HG03064 (cell line): ENCODE measurements at regions not wholly inside any gene's neighbourhood (a gene's known extent, or its start where the extent isn't known, plus 50 kb on each side); places are given as distances from the start of the nearest gene placed in this dataset.

Experiments
- ATAC-seq: cut with Tn5 transposase; IDR thresholded peaks from one replicate; pipeline ENCODE4 v1.9.1; 2021; ENCODE audit warnings: low read depth; ENCODE audit not compliant: unreplicated experiment

DNA sequence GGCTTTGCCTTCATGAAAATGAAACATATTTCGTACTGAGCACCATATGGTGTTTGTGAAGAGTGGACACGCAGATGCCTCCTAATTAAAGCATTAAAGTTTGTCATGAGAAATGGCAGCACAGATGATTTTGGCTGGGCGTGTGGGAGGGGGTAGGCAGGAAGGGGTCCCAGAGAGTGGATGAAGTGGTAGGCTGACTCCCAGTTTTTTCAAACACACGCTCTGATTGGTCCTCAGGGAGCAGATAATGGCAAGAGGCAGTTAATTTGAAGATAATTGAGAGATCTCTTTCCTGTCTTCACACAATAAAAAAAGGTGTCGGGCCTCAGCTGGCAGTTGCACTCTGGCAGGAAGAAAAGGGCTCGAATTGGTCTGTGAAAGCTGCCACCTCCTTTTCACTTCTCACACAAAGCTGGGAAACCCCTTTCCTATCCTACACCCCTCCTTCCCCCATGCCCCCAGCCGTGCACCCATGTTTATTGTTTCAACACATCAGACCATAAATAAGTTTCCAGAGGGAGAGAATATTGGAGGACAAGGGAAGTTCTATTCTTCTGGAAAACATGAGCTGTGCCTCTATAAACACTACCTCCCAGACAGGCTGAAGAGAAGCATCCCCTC lies 429.6 kb downstream of the ARHGEF28 start:
- no peak for ATAC-seq

DNA sequence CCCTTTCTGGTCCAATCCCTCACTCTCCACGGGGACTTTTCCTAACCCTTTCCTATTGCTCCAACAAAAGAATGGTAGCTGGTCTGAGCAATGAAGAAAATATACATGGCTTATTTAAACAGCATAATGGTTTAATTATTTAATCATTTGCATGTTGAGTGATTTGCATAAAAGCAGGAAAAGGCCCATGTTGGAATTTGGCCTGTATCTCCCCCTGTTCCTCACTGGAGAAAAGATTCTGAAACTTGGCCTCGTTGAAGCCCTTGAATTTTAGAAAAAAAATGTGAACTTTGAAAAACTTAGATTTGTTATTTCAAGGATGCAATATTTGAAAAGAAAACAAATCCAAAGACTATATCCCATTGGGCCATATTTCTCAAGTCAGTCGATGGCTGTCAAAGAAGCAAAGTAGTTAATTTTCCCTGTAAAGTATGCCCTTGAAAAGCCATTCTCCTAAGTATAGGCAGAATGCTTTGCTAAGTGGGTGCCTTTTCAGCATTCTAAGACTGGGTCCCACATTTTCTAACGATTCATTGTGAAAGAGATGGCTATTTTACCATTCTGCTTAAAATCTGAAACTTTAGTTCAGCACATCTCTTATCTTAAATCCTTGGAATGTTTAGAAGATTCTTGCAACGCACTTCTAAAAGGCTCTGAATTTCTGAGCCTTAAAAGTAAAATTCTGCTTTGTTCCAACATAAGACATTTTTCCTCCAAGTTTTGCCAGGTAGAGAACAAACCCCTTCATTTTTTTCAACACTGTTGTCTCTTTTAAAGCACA lies 428.8 kb downstream of the ARHGEF28 start:
- no peak for ATAC-seq

DNA sequence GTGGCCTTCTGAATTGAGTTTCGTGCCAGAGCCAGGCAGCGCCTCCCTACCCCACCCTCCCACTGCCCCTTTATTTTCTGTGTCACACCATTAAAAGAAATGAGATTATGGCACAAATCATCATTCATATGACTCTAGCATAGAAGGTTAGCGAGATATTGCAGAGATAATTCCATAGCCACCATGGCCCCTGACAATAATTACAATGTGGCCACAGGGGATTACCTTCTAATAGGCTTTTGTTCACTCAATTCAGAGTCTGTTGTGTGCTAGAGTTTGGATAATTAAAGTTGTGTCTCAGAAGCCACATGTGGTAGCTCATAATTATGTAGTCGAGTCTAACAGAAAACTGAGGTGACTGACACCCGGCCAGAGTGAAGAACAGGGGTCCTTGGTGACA lies 428.1 kb downstream of the ARHGEF28 start:
- no peak for ATAC-seq

DNA sequence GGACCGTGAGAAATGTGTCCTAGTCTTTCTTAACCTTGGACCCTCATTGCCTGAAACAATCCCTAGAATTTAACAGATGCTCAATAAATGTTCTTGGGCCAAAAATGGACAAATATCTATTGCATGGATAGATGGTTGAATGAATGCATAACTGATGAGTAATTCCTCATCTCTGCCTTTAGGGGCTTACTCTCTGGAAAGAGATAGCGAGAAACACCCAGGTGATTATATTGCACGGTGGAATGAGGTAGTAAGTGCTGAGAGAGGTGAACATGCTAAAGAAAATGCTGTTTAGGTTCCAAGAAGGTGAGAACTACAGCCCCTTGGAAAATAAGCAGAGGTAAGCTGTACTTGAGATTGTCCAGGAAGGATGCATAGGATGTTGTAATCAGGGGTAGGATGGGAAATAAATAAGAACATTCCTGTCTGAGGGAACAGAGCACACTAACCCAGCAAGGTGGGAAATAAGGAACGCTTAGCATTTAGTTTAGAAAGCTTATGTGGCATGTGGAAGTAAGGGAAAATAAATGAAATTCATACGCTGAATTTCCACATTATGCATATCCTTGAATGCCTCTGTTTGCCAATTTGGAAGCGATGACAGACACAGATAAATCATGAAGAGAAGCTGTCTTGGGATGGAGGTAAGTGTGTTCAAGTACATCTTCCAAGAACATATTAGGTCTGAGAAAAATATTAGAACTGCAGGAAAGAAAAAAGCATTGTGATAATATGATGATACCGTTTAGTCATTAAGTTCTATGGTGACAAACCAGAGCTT lies 426.6 kb downstream of the ARHGEF28 start:
- ATAC-seq: no peak

DNA sequence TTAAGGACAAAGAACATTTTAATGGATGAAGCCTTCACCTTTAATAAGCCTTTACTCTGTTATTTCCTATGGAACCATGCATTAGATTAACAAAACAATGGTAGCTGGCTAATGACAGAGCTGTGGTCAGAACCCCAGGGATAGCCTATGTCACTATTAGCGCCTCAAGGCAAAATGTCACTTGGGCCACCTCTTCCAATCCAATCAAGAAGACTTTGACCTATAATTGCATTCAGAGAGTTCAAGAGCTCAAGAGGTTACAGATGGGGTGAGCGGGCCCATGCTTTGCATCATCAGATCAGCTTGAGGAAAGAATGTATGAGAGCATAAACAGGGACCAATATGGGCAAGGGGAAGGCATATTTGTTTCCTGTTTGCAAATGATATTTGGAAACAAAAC lies 425.1 kb downstream of the ARHGEF28 start:
- no peak for ATAC-seq

DNA sequence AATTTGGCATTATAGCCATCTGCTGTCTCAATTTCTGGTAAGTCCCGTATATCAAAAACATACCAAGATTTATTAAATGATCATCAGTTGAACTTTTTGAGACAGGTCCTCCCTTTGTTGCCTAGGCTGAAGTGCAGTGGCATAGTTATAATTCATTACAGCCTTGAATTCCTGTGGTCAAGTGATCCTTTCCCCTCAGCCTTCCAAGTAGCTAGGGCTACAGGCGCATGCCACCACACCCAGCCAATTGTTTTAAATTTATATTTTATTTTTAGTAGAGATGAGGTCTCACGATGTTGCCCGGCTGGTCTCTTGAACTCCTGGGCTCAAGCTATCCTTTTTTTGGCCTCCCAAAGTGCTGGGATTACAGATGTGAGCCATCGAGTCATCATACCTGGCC lies 418.9 kb downstream of the ARHGEF28 start:
- ATAC-seq: no peak

DNA sequence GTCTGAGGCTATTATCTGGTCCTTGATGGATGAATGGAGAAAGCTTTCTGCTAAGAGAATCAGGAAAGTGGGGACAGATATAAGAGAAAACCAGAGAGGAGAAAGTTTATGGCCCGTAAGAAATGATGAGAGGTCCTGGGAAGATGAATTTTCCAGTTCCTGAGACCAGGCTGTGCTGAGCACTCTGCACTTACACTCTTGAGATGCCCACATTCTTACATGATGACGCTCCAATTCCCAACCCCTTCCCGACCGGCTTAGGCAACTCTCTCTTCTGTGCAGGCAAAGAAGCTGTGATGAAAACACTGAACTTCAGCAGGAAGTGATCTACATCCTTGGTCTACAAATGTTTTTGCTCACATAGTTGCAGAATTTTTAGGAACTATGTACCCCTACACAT lies 417.0 kb downstream of the ARHGEF28 start:
- ATAC-seq: no peak

DNA sequence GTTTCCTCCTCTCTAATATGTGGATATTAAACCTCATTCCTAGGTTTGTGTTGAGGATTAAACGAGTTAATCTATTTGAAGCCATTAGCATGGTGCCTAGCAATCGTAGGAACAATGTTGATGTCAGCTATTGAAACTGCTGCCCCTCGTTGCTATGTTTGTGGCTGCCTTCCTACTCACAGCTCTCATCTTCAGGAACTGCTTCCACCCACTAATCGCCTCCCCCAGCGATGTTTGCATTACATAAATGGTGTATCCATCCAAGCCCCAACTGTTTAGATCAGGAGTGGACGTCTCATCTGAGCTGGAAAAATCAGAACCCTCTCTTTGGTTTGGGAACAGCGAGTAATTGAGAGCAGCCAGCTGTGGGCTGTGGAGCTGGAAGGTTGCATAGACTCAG lies 416.6 kb downstream of the ARHGEF28 start:
- no peak for ATAC-seq

DNA sequence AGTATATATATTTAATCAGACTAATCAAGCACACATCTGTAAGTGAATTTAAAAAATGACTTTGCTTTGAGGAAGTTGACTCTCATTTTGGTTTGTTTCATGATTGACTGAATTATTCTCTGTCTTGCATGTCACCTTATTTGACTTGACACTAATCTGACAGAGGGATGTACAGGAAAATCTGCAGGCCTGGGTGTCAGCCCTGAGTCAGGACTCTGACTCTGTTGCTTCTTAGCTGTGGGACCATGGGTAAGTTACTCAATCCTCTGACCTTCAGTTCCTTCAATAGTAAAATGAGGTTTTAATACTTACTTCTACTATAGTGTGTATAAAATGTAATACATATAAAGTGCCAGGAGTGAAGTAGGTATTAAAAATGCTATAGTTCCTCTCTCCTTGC lies 415.9 kb downstream of the ARHGEF28 start:
- ATAC-seq: no peak

DNA sequence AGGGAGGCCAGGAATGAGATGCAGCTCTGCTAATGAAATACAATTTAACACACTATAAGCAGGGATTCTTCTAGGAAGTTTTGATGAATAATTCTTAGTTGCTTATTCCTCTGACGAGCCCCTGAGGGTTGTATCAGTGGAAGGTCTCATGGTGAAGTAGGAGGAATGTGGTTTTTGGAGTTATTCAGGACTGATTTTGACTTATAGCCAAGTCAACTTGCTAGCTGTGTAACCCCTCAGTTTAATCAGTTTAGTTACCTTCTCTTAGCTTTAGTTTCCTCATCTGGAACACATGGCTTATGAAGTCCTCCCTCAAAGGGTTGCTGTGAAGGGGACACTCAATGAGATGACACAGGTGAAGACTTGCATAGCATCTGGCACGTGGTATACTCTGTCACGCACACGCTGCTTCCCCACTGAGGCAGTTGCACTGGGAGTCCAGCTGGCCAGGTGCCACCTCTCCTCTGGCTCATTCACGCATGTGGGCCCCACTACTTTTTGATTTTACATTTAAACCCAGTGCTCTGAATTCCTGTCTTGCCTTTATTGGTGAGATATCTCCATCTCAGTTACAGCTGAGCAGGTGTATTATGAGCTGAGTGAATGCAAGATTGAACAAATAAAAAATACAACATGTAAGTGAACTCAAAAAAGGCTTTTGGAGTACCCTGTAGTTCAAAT lies 415.0 kb downstream of the ARHGEF28 start:
- no peak for ATAC-seq

DNA sequence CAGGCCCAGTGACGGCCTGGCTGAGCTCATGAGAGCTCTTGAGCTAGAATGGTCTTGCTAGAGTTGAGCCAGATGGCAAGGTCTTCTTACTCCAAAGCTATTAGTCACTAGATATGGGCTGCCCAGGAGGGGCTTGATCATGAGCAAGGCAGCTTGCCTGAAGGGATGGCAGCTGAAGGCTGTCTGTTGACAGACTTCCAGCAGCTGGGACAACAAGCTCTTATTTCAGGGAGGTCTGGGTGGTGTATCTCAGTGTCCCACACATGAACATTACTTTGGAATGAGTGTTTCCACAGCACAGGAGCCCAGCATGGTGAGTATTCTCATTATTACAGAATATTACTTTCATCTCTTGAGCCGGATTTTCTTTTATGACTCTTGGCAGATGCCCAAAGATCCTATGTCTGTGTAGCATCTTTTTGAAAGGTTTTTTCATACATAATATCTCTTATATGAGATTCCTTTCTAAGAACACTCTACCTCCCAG lies 414.1 kb downstream of the ARHGEF28 start:
- no peak for ATAC-seq

DNA sequence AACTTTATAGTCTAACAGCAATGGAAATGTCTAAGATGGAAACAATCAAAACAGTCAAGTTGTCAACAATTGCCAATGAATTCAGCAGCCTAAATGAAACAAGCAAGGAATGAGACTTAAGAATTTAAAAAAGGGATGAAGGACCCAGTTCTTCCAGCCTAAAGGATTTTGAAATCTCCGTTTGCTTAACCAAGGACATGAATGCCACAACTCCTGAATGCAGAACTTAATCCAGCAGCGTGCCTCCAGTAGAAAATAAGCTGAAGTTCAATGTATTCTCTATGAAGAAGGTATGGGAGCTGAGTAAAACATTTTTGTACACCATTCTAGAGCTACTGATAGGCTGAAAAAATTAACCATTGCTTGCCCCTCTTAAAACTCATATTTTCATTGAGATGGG lies 411.3 kb downstream of the ARHGEF28 start:
- ATAC-seq: no peak

DNA sequence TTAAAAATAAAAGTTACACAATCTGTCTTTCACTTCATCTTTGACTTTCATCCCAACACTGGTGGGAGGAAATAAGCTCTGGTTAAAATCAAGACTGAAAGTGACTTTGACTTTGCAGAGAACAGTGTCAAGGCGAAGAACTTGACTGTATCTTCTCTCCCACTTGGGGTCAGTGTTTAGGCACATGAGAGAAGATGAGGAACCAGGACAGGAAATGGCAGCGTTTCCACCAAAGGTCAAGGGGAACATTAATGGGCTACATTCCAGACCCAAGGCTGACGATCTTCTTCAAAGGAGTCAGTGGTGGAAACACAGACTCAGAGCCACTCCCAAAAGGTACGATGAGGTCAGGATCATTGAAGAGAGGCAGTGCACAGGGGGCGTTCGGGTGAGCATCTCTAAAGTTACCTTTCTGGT lies 409.5 kb downstream of the ARHGEF28 start:
- no peak for ATAC-seq

DNA sequence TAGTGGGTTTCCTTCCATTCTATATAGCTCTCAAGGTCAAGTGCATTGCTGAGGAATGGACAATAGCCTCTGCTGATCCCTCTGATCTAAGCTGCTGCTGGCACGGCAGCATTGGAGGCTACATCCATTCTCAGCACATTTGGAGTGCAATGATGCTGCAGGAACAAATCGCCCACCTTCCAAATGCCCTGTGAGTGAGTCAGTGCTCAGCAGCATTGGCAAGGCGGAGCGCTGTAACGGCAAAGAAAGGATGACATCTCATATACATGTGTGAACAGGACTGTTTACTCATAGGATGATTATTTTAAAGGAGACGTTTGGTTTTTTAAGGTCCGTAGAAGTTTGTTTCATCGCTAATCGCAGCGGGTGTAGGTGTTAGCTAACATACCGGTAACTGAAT lies 408.7 kb downstream of the ARHGEF28 start:
- no peak for ATAC-seq

DNA sequence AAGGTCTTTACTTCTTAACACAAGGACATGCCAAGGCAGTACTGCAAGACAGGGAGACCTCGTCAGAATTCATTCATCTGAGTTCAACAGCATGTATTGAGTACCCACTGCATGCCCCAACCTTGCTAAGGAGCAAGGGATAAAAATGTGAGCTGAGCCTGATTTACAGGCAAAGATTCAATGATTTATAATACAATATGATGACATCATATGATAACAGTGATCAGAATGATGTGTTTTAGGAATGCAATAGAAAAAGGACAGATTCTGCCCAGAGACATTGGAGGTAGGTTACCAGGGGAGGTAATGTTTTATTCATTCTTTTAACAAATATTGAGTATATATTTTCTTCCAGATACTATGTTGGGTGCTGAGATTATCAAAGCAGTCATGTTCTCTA lies 406.6 kb downstream of the ARHGEF28 start:
- ATAC-seq: no peak

DNA sequence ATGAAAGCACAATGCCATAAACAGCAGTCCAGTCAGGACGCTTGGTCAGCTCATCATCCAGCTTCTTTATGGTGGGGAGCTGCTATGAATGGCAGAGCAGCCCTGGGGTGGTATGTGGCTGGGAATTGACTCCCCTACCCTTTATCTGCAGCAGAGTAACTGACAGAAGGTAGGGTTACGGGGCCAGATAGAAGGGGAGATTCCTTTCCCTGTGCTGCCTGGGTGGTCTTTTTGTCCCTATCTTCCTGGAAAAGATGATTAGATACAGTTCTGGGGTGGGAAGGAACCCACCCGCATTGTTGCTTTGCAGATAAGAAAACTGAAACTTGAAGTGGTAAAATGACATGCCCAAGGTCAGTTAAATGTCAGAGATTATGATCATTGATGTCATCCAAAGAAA lies 405.5 kb downstream of the ARHGEF28 start:
- ATAC-seq: no peak

DNA sequence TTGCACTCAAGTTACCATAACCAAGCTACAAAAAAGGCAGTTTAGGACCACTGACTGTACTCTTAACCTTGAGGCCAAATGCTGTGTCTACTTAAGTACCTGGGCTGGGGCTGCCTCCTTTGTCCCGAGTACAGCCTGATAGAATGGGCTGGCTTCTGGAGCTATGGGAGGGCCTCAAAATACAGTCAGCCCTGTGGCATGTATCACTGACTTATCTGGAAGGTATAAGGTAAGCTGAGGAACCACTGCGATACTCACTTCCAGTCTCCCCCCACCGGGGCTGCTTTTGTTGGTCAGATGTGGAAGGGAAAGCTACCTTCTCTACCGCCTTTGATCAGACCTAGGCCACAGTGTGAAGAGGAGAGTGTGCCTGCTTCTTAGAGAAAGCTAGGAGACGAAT lies 404.8 kb downstream of the ARHGEF28 start:
- ATAC-seq: no peak

DNA sequence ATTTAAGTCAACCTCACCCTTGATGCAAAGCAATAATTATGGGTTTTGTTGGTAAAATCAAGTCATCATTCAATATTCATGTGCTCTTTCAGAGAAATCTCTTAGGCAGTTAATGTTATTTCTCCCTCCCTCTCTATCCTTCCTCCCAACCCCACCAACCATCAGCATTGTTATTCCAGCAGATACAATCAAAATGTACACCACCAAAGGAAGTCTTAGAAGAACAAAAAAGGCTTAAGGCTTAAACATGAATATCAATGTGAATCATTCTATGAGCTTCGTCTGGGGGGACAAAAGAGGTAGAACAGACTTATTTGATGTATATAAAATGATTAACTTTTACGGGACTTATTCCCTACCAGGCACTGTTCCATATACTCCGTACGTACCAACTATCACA lies 404.4 kb downstream of the ARHGEF28 start:
- no peak for ATAC-seq

DNA sequence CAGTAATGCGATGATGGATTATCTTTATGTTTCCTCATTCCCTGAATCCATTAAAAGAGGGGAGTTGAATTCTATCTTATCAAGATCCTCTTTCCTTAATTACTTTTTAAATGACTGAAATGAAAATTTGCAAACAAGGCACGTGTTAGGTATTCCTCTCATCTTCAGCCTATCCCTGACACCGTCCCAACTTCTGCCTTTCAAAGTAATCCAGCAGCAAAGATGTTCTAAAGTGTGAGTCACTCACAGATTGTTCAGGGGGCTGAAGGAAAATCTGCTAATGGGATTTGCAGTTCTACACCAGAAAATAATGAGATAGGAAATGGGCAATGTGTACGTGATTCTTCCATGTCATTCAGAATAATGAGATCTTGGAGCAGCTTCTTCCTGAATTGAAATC lies 403.0 kb downstream of the ARHGEF28 start:
- no peak for ATAC-seq

DNA sequence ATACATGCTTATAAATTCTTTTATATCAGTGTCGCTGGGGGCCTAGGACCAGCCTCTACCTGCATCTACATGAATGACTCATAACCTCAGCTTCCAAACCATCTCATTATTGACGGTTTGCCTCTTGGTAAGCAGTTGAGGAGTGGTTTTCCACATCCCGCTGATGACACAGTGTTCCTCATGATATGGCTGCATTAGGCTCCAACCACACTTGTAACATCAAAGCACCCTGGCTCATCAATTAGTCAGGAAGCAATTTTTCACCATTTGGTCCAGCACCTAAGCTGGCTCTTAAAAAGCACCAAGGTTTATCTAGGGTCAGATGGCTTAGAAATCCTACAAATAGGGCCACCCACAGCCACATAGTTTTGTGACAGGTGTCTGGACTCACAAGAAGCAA lies 402.4 kb downstream of the ARHGEF28 start:
- ATAC-seq: no peak

DNA sequence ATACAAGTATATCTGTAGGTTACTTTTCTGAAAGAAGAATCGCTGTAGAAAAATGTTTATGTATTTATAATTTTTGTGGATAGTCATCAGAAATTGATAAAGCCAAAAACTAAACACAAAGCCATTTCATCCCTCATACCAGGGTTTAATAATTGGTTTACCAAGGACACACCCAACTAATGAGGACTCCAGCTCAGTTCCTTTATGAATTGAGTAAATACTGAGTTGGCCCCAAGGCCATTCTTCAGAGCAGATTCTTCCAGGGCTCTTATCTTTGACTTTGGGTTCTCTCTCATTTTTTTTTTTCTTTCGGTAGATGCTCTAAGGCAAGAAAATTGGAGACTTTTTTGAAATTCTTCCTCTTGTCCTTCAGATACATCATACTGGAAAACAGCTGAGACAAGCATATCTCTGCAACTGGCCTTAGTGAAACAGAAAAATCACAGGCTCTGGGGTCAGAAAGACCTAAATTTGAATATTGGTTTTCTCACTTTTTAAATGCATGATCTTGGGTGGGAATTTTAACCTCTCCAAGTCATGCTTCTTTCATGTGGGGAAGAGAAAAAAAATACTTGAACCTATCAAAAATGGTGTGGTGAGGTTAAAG lies 401.8 kb downstream of the ARHGEF28 start:
- no peak for ATAC-seq
